ENCODE measurements at regions not wholly inside any gene's neighbourhood (a gene's known extent, or its start where the extent isn't known, plus 50 kb on each side); places are given as distances from the start of the nearest gene placed in this dataset.
"Not testable (repeated sequence)": the region's sequence is repeated elsewhere in the genome, so short reads cannot be mapped to it uniquely, and the experiment has no call there.

- DNase-seq (ENCODE audit: low read depth in 1 of 2, low spot score in 1 of 2), result not testable (repeated sequence)
Measured at GRCh38 chr14:66333293-66333692, 152.9 kb upstream of the CCDC196 start.

- no peak for DNase-seq (ENCODE audit: low read depth in 1 of 2, low spot score in 1 of 2)
Measured at GRCh38 chr14:66341239-66341638, 144.9 kb upstream of the CCDC196 start.

- DNase-seq (ENCODE audit: low read depth in 1 of 2, low spot score in 1 of 2), result no peak
Measured at GRCh38 chr14:66345986-66346385, 140.2 kb upstream of the CCDC196 start.

GRCh38 chr14:66351310-66351709 is 134.9 kb upstream of the CCDC196 start:
- DNase-seq (ENCODE audit: low read depth in 1 of 2, low spot score in 1 of 2), result no peak

- no peak for DNase-seq (ENCODE audit: low read depth in 1 of 2, low spot score in 1 of 2)
Measured at GRCh38 chr14:66359500-66359899, 126.7 kb upstream of the CCDC196 start.

- no peak for DNase-seq (ENCODE audit: low read depth in 1 of 2, low spot score in 1 of 2)
Measured at GRCh38 chr14:66360366-66360926, 125.7 kb upstream of the CCDC196 start.

GRCh38 chr14:66361013-66361412 is 125.2 kb upstream of the CCDC196 start:
- no peak for DNase-seq (ENCODE audit: low read depth in 1 of 2, low spot score in 1 of 2)

GRCh38 chr14:66365388-66365787 is 120.8 kb upstream of the CCDC196 start:
- DNase-seq (ENCODE audit: low read depth in 1 of 2, low spot score in 1 of 2), result no peak

GRCh38 chr14:66369157-66369697 is 116.9 kb upstream of the CCDC196 start:
- no peak for DNase-seq (ENCODE audit: low read depth in 1 of 2, low spot score in 1 of 2)

GRCh38 chr14:66371776-66372175 is 114.4 kb upstream of the CCDC196 start:
- DNase-seq (ENCODE audit: low read depth in 1 of 2, low spot score in 1 of 2), result no peak

GRCh38 chr14:66375046-66375964 is 110.9 kb upstream of the CCDC196 start:
- no peak for DNase-seq (ENCODE audit: low read depth in 1 of 2, low spot score in 1 of 2)

- DNase-seq (ENCODE audit: low read depth in 1 of 2, low spot score in 1 of 2), result no peak
Measured at GRCh38 chr14:66377574-66377973, 108.6 kb upstream of the CCDC196 start.

- DNase-seq (ENCODE audit: low read depth in 1 of 2, low spot score in 1 of 2), result no peak
Measured at GRCh38 chr14:66378712-66379505, 107.3 kb upstream of the CCDC196 start.

GRCh38 chr14:66380143-66380542 is 106.0 kb upstream of the CCDC196 start:
- DNase-seq (ENCODE audit: low read depth in 1 of 2, low spot score in 1 of 2), result no peak

GRCh38 chr14:66381755-66382154 is 104.4 kb upstream of the CCDC196 start:
- DNase-seq (ENCODE audit: low read depth in 1 of 2, low spot score in 1 of 2), result no peak

GRCh38 chr14:66383257-66383656 is 102.9 kb upstream of the CCDC196 start:
- DNase-seq (ENCODE audit: low read depth in 1 of 2, low spot score in 1 of 2), result no peak

- DNase-seq (ENCODE audit: low read depth in 1 of 2, low spot score in 1 of 2), result no peak
Measured at GRCh38 chr14:66383771-66384170, 102.4 kb upstream of the CCDC196 start.

GRCh38 chr14:66388516-66388915 is 97.7 kb upstream of the CCDC196 start:
- no peak for DNase-seq (ENCODE audit: low read depth in 1 of 2, low spot score in 1 of 2)

- DNase-seq (ENCODE audit: low read depth in 1 of 2, low spot score in 1 of 2), result no peak
Measured at GRCh38 chr14:66389481-66389880, 96.7 kb upstream of the CCDC196 start.

- DNase-seq (ENCODE audit: low read depth in 1 of 2, low spot score in 1 of 2), result no peak
Measured at GRCh38 chr14:66395300-66395699, 90.9 kb upstream of the CCDC196 start.

- no peak for DNase-seq (ENCODE audit: low read depth in 1 of 2, low spot score in 1 of 2)
Measured at GRCh38 chr14:66396164-66396563, 90.0 kb upstream of the CCDC196 start.

GRCh38 chr14:66398437-66398836 is 87.7 kb upstream of the CCDC196 start:
- no peak for DNase-seq (ENCODE audit: low read depth in 1 of 2, low spot score in 1 of 2)
